Activated T-cell treated with anti-CD3 and anti-CD28 coated beads, Interleukin-2, amount 50 U/mL, for 4 hours (primary cell): ENCODE measurements at regions not wholly inside any gene's neighbourhood (a gene's known extent, or its start where the extent isn't known, plus 50 kb on each side); places are given as distances from the start of the nearest gene placed in this dataset.

Experiments
- ATAC-seq, 2 donors: fragments of 200-7000 bp; cut with Tn5 transposase; one replicate each; pipeline ENCODE4 v1.10.0; 2021
- DNase-seq: peaks from one replicate; pipeline ENCODE4 v3.0.0-alpha.2; 2020
- H3K27me3 Mint-ChIP-seq: one replicate; pipeline ENCODE4 v1.8.0; 2021; ENCODE audit warnings: low read depth, mixed read lengths
- H3K36me3 Mint-ChIP-seq: one replicate; pipeline ENCODE4 v1.8.0; 2022; ENCODE audit warnings: mixed read lengths; ENCODE audit not compliant: insufficient read depth
- H3K4me1 Mint-ChIP-seq: one replicate; pipeline ENCODE4 v1.8.0; 2021; ENCODE audit warnings: low read depth, mixed read lengths
- H3K4me3 Mint-ChIP-seq: one replicate; pipeline ENCODE4 v1.8.0; 2021; ENCODE audit warnings: mild to moderate bottlenecking, moderate library complexity, mixed read lengths
- H3K9me3 Mint-ChIP-seq: one replicate; pipeline ENCODE4 v1.8.0; 2021; ENCODE audit warnings: mixed read lengths

DNA sequence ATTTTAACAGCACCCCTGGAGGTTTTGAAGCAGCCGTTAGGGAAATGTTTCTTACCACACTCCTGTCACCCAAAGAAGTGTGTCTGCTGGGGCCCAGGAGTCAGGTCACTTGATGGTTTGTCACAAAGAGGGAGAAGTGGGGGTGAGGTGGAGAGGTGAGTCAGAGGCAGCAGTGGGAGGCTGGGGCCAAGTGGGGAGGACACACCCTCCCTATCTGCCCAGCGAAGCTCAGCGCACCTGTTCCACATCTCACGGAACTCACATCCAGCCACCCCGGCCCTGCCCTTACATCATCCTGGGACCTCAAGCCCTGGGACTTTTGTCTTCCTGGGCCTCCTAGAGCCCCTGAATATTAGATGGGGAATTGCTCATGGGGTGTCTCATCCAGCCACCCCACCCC is 171.1 kb upstream of the SMIM23 start:
- no peaks in the 10 kb centered on the region for H3K9me3 Mint-ChIP-seq
- no peaks in the 10 kb centered on the region for H3K36me3 Mint-ChIP-seq
- no peak for DNase-seq
- H3K4me1 Mint-ChIP-seq = no peaks in the 10 kb centered on the region
- peaks cover 14% of the 10 kb centered on the region for H3K27me3 Mint-ChIP-seq
- no peak for ATAC-seq
- no peak overlapping the region for H3K4me3 Mint-ChIP-seq

DNA sequence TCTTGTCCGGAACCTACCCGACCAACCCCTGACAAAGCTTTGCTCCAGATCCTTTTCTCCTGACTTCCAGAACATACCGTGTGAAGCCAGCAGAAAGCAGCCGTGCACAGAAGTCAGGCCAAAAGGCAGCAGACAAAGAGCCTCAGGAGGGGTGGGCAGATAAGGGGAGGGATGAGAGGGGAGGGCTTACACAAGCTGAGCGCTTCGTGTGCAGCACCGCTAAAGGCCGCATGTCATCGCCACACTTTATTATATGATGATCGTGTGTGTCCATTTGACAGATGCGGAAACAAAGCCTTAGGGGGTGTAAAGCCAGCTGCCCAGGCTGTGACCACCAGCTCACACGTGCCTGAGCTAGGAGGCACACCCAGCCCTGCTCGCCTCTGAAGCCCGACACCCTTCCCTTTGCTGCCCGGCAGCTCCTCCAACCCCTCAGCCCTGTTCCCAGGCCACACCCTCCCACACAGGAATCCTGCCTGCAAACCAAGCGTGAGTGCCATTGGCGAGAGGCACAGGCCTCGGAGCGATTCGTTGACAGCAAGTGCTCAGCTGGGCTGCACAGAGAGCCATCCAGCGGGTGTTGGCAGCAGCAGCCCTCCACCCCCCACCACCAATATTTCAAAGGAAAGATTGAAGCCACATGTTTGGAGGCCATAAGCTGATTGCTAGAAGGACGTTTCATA is 170.5 kb upstream of the SMIM23 start:
- Mint-ChIP-seq H3K4me1 (no peaks in the 10 kb centered on the region), H3K4me3 (no peak overlapping the region), H3K36me3 (no peaks in the 10 kb centered on the region), H3K27me3 (peaks cover 14% of the 10 kb centered on the region), H3K9me3 (no peaks in the 10 kb centered on the region)
- ATAC-seq (no peak), DNase-seq (no peak)

- Mint-ChIP-seq H3K36me3 (no peaks in the 10 kb centered on the region), H3K4me3 (no peak overlapping the region), H3K9me3 (no peaks in the 10 kb centered on the region), H3K27me3 (peaks cover 14% of the 10 kb centered on the region), H3K4me1 (no peaks in the 10 kb centered on the region)
- ATAC-seq = no peak
- no peak for DNase-seq
Measured at GRCh38 chr5:171615705-171616640, 169.6 kb upstream of the SMIM23 start.

GRCh38 chr5:171617266-171617665 is 168.4 kb upstream of the SMIM23 start:
- no peak for DNase-seq
- Mint-ChIP-seq H3K4me1 (no peaks in the 10 kb centered on the region), H3K9me3 (no peaks in the 10 kb centered on the region), H3K36me3 (no peaks in the 10 kb centered on the region), H3K4me3 (no peak overlapping the region), H3K27me3 (peaks cover 10% of the 10 kb centered on the region)
- no peak for ATAC-seq

DNA sequence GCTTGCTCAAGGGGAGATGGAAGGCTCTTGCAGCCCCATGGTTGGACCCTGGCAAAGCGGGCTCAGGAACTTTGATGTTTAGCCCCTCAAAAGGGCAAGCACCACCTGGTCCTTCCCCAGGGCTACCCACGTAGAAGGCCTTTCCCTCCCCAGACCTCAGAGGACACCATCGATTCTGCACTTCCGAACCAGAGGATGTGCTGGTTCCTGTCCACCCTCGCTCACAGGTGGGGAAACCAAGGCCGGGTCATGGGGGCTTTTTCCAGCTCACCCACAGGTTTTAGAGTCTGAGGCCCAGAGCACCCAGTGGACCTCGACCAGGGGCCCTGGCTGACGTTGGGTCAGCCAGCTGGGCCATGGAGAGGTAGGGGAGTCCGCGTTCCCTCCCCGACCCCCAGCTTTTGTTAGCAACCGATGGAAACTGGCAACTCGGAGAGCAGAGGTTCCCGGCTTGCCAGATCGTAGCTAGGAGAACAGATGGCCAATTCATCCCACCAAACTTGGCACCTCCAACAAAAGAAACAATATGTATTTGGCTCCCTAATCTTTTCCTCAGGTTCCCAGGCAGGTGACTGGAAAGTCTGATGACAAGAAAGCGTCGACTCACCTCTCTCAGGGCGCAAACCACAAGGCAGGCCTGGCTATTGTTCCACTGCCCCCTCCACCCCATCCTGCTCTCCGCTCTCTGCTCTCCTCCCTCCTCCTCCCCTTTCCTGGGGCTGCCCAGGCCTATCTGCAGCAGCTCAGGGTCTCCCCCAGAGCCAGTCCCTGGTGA is 167.6 kb upstream of the SMIM23 start:
- Mint-ChIP-seq H3K27me3 (peaks cover 6% of the 10 kb centered on the region), H3K4me3 (no peak overlapping the region), H3K9me3 (no peaks in the 10 kb centered on the region), H3K4me1 (no peaks in the 10 kb centered on the region), H3K36me3 (no peaks in the 10 kb centered on the region)
- no peak for DNase-seq
- ATAC-seq = no peak

DNA sequence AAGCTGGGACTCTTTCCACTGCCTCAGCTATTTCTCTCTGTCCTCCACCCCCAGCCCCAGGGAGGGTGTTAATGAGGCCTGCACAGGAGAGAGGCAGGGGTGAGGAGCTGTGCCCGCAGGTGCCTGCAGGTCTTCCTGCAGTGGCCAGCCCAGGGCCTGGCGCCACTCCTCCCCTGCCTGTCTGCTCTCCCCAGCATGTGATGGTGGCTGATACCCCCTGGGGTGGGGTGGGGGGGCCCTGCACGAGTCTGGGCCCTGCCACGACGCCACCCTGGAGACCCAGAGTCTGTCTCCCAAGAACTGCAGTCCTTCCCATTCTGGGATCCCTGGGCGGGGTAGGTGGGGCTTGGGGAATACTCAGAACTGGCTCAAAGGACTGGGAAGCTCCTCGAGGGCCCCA is 166.4 kb upstream of the SMIM23 start:
- H3K36me3 Mint-ChIP-seq = no peaks in the 10 kb centered on the region
- ATAC-seq (no peak), DNase-seq (no peak)
- H3K9me3 Mint-ChIP-seq = no peaks in the 10 kb centered on the region
- H3K27me3 Mint-ChIP-seq = peaks cover 3% of the 10 kb centered on the region
- no peak overlapping the region for H3K4me3 Mint-ChIP-seq
- no peaks in the 10 kb centered on the region for H3K4me1 Mint-ChIP-seq

- Mint-ChIP-seq H3K4me3 (no peak overlapping the region), H3K36me3 (no peaks in the 10 kb centered on the region), H3K4me1 (no peaks in the 10 kb centered on the region), H3K27me3 (peaks cover 2% of the 10 kb centered on the region), H3K9me3 (no peaks in the 10 kb centered on the region)
- DNase-seq (no peak), ATAC-seq (no peak)
Measured at GRCh38 chr5:171619744-171620143, 165.9 kb upstream of the SMIM23 start.

- DNase-seq (no peak), ATAC-seq (no peak)
- no peaks in the 10 kb centered on the region for H3K9me3 Mint-ChIP-seq
- H3K4me1 Mint-ChIP-seq = no peaks in the 10 kb centered on the region
- H3K4me3 Mint-ChIP-seq = no peak overlapping the region
- no peaks in the 10 kb centered on the region for H3K36me3 Mint-ChIP-seq
- H3K27me3 Mint-ChIP-seq = no peaks in the 10 kb centered on the region
Measured at GRCh38 chr5:171622010-171622409, 163.6 kb upstream of the SMIM23 start.

- H3K36me3 Mint-ChIP-seq = no peaks in the 10 kb centered on the region
- no peak for DNase-seq
- H3K27me3 Mint-ChIP-seq = peaks cover under 1% of the 10 kb centered on the region
- ATAC-seq = no peak
- no peaks in the 10 kb centered on the region for H3K9me3 Mint-ChIP-seq
- H3K4me1 Mint-ChIP-seq = no peaks in the 10 kb centered on the region
- H3K4me3 Mint-ChIP-seq = no peak overlapping the region
Measured at GRCh38 chr5:171623107-171623506, 162.5 kb upstream of the SMIM23 start.

GRCh38 chr5:171623551-171624097 is 162.0 kb upstream of the SMIM23 start:
- no peak overlapping the region for H3K4me3 Mint-ChIP-seq
- H3K27me3 Mint-ChIP-seq = peaks cover 6% of the 10 kb centered on the region
- H3K9me3 Mint-ChIP-seq = no peaks in the 10 kb centered on the region
- no peaks in the 10 kb centered on the region for H3K36me3 Mint-ChIP-seq
- no peak for DNase-seq
- no peaks in the 10 kb centered on the region for H3K4me1 Mint-ChIP-seq
- no peak for ATAC-seq

- peaks cover 12% of the 10 kb centered on the region for H3K27me3 Mint-ChIP-seq
- H3K36me3 Mint-ChIP-seq = no peaks in the 10 kb centered on the region
- DNase-seq = no peak
- ATAC-seq = no peak
- no peaks in the 10 kb centered on the region for H3K9me3 Mint-ChIP-seq
- H3K4me3 Mint-ChIP-seq = no peak overlapping the region
- H3K4me1 Mint-ChIP-seq = no peaks in the 10 kb centered on the region
Measured at GRCh38 chr5:171624396-171624795, 161.2 kb upstream of the SMIM23 start.

DNA sequence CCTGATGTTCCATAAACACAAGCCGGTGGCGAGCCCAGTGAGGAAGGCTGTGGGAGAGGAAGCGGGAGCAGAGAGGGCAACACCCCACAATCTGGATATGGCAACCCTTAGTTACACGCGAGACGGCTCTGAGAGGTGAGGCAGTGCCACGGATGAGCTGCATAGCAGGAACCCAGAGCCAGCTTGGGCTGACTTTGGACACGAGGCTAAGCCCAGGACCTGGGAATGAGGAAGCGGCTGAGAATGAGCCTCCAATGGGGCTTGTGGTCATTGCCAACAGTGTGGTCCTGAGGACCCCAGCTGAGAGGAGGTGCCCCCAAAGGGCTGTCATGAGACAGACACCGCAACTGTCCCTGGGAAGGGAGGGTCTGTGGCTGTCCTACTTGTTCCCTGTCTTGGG is 160.0 kb upstream of the SMIM23 start:
- no peaks in the 10 kb centered on the region for H3K4me1 Mint-ChIP-seq
- H3K27me3 Mint-ChIP-seq = peaks cover 12% of the 10 kb centered on the region
- ATAC-seq (no peak), DNase-seq (no peak)
- no peak overlapping the region for H3K4me3 Mint-ChIP-seq
- no peaks in the 10 kb centered on the region for H3K36me3 Mint-ChIP-seq
- H3K9me3 Mint-ChIP-seq = no peaks in the 10 kb centered on the region

- no peak for DNase-seq
- no peaks in the 10 kb centered on the region for H3K9me3 Mint-ChIP-seq
- ATAC-seq = no peak
- peaks cover 19% of the 10 kb centered on the region for H3K27me3 Mint-ChIP-seq
- H3K4me3 Mint-ChIP-seq = no peak overlapping the region
- H3K36me3 Mint-ChIP-seq = no peaks in the 10 kb centered on the region
- no peaks in the 10 kb centered on the region for H3K4me1 Mint-ChIP-seq
Measured at GRCh38 chr5:171627936-171628632, 157.5 kb upstream of the SMIM23 start.

GRCh38 chr5:171628633-171628974 is 157.0 kb upstream of the SMIM23 start:
- Mint-ChIP-seq H3K27me3 (peaks cover 19% of the 10 kb centered on the region), H3K4me3 (no peak overlapping the region), H3K4me1 (no peaks in the 10 kb centered on the region), H3K9me3 (no peaks in the 10 kb centered on the region), H3K36me3 (no peaks in the 10 kb centered on the region)
- DNase-seq = no peak
- ATAC-seq = no peak
